SHP77 treated with DMSO at 0.1 percent for 48 hours (cell line): ENCODE measurements at regions not wholly inside any gene's neighbourhood (a gene's known extent, or its start where the extent isn't known, plus 50 kb on each side); places are given as distances from the start of the nearest gene placed in this dataset.

Experiments used
- DNase-seq: peaks from one replicate; lab custom pipeline; 2025; lab: John Stamatoyannopoulos, UW

- no peak for DNase-seq
These were observed 918.7 kb upstream of the PIK3C3 start for GRCh38 chr18:41036346-41036745.

GRCh38 chr18:41034413-41034812, 920.6 kb upstream of the PIK3C3 start:
- no peak for DNase-seq

GRCh38 chr18:41025666-41026065, 929.4 kb upstream of the PIK3C3 start:
- no peak for DNase-seq

- no peak for DNase-seq
These were observed 930.2 kb upstream of the PIK3C3 start for GRCh38 chr18:41024792-41025191.

GRCh38 chr18:41022484-41022883, 932.5 kb upstream of the PIK3C3 start:
- no peak for DNase-seq

- DNase-seq = no peak
These were observed 933.9 kb upstream of the PIK3C3 start for GRCh38 chr18:41021089-41021488.

- no peak for DNase-seq
These were observed 942.8 kb upstream of the PIK3C3 start for GRCh38 chr18:41012194-41012593.

GRCh38 chr18:41009926-41010325, 945.1 kb upstream of the PIK3C3 start:
- no peak for DNase-seq

- DNase-seq = no peak
These were observed 950.7 kb upstream of the PIK3C3 start for GRCh38 chr18:41004324-41004723.

GRCh38 chr18:40995529-40995928, 959.5 kb upstream of the PIK3C3 start:
- no peak for DNase-seq

GRCh38 chr18:40993363-40993762, 961.7 kb upstream of the PIK3C3 start:
- DNase-seq = no peak

- no peak for DNase-seq
These were observed 967.5 kb upstream of the PIK3C3 start for GRCh38 chr18:40987581-40987980.

- no peak for DNase-seq
These were observed 969.6 kb upstream of the PIK3C3 start for GRCh38 chr18:40985436-40985835.

GRCh38 chr18:40984856-40985255, 970.2 kb upstream of the PIK3C3 start:
- DNase-seq = no peak

- no peak for DNase-seq
These were observed 971.2 kb upstream of the PIK3C3 start for GRCh38 chr18:40983835-40984234.

- DNase-seq = no peak
These were observed 974.9 kb upstream of the PIK3C3 start for GRCh38 chr18:40980171-40980570.

GRCh38 chr18:40976050-40976449, 979.0 kb upstream of the PIK3C3 start:
- DNase-seq = no peak

GRCh38 chr18:40974448-40974847, 980.6 kb upstream of the PIK3C3 start:
- DNase-seq = no peak

- DNase-seq = no peak
These were observed 992.2 kb upstream of the PIK3C3 start for GRCh38 chr18:40962784-40963183.

- DNase-seq = no peak
These were observed 997.4 kb upstream of the PIK3C3 start for GRCh38 chr18:40957533-40958070.

GRCh38 chr18:40956213-40956612, 998.8 kb upstream of the PIK3C3 start:
- DNase-seq = no peak

- DNase-seq = no peak
These were observed 999.7 kb upstream of the PIK3C3 start for GRCh38 chr18:40955351-40955750.

GRCh38 chr18:40949114-40949950, 1005.7 kb upstream of the PIK3C3 start:
- DNase-seq = peak; percentile 83

GRCh38 chr18:40944576-40944975, 1010.5 kb upstream of the PIK3C3 start:
- DNase-seq = no peak
